SJSA1 (cell line): ENCODE measurements at regions not wholly inside any gene's neighbourhood (a gene's known extent, or its start where the extent isn't known, plus 50 kb on each side); places are given as distances from the start of the nearest gene placed in this dataset.
"Not testable (repeated sequence)": the region's sequence is repeated elsewhere in the genome, so short reads cannot be mapped to it uniquely, and the experiment has no call there.

ENCODE experiments used
- DNase-seq, 2 experiments: peaks; one replicate each; pipeline ENCODE4 v3.0.0-alpha.2; 2015 to 2020; ENCODE audit warnings: low spot score in 2 of 2, low read depth in 1 of 2
- H3K27ac ChIP-seq: fragments of 250-450 bp; sonication (Bioruptor Pico); 2 replicates; pipeline ENCODE4 v1.5.1; 2020; ENCODE audit warnings: mild to moderate bottlenecking, moderate library complexity
- H3K27me3 ChIP-seq: fragments of 250-450 bp; sonication (Bioruptor Pico); replicated peaks from 2 replicates; pipeline ENCODE4 v1.5.1; 2020; ENCODE audit warnings: mild to moderate bottlenecking, moderate library complexity
- H3K36me3 ChIP-seq: fragments of 250-450 bp; sonication (Bioruptor Pico); 2 replicates; pipeline ENCODE4 v1.5.1; 2020; ENCODE audit warnings: mild to moderate bottlenecking
- H3K4me1 ChIP-seq: fragments of 250-450 bp; sonication (Bioruptor Pico); replicated peaks from 2 replicates; pipeline ENCODE4 v1.6.1; 2021; ENCODE audit warnings: mild to moderate bottlenecking
- H3K4me3 ChIP-seq: fragments of 250-450 bp; sonication (Bioruptor Pico); 2 replicates; pipeline ENCODE4 v1.5.1; 2020; ENCODE audit warnings: mild to moderate bottlenecking
- H3K9me3 ChIP-seq: fragments of 250-450 bp; sonication (Bioruptor Pico); replicated peaks from 2 replicates; pipeline ENCODE4 v1.5.1; 2020; ENCODE audit warnings: mild to moderate bottlenecking

DNA sequence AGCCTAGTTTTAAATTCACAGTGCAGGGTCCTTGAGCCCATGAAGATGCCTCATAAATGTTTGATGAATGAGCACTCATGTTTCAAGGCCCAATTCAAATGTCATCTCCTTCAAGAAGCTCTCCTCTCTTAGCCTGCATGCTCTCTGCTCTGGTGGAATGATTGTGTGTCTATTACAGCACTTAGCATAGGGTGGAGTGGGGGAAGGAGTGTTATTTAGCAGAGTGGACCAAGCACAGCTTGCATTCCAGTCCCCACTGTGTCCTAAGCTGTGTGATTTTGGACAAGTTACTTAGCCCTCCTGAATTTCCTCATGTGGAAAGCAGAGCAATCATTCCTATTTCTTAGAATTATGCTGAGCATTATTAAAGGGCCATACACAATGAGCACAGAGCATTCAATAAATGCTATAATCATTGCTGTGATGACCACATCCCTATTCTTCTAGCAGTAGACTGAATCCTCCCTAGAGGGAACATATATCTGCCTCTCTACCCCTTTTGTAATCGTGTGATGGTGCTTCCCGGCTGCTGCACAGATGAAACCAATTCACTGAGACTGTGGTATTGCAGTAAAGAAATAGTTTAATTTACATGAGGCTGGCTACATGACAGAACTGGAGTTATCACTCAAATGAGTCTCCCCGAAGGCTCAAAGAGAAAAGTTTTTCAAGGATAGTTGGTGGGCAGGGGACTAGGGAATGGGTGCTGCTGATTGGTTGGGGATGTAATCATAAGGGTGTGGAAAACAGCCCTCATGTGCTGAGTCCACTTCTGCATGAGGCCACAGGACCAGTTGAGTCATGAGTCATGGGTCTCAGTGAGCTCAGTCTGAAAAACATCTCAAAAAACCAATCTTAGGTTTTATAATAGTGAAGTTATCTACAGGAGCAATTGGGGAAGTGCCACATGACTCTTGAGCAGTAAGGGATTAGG is 173.4 kb upstream of the NDUFV2 start:
- H3K4me1 ChIP-seq: peaks cover 8% of the 10 kb centered on the region
- peaks cover 33% of the 10 kb centered on the region for H3K9me3 ChIP-seq
- H3K36me3 ChIP-seq: no peaks in the 10 kb centered on the region
- H3K27ac ChIP-seq: no peak overlapping the region
- no peaks in the 10 kb centered on the region for H3K27me3 ChIP-seq
- no peak for DNase-seq
- no peak overlapping the region for H3K4me3 ChIP-seq

DNA sequence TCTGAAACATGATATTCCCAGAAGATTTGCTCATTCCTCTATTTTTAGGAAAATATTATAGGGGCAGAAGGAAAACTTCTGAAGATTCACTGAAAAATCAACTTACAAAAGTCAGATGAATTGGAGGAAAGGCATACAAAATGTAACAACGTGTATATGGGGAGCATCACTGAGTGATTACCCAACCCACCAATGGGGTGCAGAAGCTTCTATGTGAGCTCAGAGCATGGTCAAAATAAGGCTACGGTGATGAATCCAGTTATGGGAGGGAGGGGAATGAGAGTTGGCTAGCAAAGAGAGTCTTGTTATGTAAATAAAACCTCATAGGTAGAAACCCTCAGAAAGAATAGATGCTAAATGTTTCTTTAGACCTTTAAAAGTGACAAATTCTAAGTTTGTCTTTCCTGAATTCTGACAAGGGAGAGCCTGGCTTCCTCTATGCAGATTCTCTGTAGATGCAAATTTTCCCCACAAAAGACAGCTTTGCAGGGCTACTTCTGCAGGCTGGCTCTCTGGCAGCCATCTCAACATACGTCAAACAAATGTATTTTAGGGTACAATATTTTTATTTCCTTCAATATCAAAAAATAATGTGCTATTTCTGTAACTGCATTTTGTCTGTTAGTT is 171.4 kb upstream of the NDUFV2 start:
- H3K9me3 ChIP-seq: peaks cover 29% of the 10 kb centered on the region
- no peaks in the 10 kb centered on the region for H3K27me3 ChIP-seq
- no peak for DNase-seq
- no peak overlapping the region for H3K4me3 ChIP-seq
- no peak overlapping the region for H3K27ac ChIP-seq
- no peaks in the 10 kb centered on the region for H3K36me3 ChIP-seq
- H3K4me1 ChIP-seq: peaks cover 9% of the 10 kb centered on the region

DNA sequence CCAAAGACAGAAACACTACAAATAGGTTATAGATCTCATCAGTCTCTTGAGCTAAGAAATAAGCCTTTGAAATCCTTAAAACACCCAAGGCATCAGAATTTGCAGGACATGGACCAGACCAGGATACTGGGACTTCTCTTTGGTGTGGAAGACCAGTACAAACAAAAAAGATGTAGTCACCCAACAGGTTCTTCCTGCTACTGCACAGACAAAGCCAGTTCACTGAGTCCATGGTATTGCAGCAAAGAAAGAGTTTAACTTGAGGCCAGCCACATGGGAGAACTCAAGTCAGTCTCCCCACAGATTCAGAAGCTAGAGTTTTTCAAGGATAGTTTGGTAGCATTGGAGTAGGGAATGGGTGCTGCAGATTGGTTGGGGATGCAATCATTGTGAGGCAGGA is 169.6 kb upstream of the NDUFV2 start:
- Histone ChIP-seq H3K4me1 (peaks cover 13% of the 10 kb centered on the region), H3K27ac (no peak overlapping the region), H3K9me3 (peaks cover 21% of the 10 kb centered on the region), H3K27me3 (no peaks in the 10 kb centered on the region), H3K36me3 (no peaks in the 10 kb centered on the region), H3K4me3 (no peak overlapping the region)
- DNase-seq: no peak

DNA sequence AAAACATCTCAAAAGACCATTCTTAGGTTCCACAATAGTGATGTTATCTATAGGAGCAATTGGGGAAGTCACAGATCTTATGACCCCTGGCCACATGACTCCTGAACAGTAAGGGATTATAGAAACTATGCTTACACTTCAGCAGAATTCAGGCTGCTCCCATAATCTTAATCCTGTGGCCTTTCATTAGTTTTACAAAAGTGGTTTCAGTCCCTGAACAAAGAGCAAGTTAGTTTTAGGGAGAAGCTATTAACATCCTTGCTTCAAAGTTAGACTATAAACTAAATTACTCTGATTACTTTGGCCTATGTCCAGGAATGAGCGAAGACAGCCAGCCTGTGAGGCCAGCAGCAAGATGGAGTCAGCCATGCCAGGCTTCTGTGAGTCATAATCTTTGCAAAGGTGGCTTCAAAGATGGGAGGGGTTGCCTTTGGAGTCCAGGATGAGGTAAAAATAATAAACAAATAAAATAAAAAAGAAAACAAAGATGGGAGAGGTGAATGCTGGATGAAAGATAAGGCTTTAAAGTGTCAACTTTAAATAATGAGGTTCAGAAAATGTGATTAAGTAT is 168.7 kb upstream of the NDUFV2 start:
- peaks cover 21% of the 10 kb centered on the region for H3K9me3 ChIP-seq
- DNase-seq: peak in 1 of 2 experiments; percentile 23
- H3K27me3 ChIP-seq: no peaks in the 10 kb centered on the region
- no peaks in the 10 kb centered on the region for H3K36me3 ChIP-seq
- peaks cover 13% of the 10 kb centered on the region for H3K4me1 ChIP-seq
- H3K4me3 ChIP-seq: no peak overlapping the region
- no peak overlapping the region for H3K27ac ChIP-seq

DNA sequence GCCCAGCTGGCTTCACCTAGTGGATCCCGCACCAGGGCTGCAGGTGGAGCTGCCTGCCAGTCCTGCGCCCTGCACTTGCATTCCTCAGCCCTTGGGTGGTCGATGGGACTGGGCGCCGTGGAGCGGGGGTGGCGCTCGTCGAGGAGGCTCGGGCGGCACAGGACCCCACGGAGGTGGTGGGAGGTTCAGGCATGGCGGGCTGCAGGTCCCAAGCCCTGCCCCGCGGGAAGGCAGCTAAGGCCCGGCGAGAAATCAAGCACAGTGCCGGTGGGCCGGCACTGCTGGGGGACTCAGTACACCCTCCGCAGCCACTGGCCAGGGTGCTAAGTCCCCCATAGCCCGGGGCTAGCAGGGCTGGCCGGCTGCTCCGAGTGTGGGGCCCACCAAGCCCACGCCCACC is 167.2 kb upstream of the NDUFV2 start:
- H3K27me3 ChIP-seq, DNase-seq, H3K4me3 ChIP-seq, H3K27ac ChIP-seq, H3K36me3 ChIP-seq: not testable (repeated sequence)
- peaks cover 14% of the 10 kb centered on the region for H3K9me3 ChIP-seq
- H3K4me1 ChIP-seq: peaks cover 13% of the 10 kb centered on the region

DNA sequence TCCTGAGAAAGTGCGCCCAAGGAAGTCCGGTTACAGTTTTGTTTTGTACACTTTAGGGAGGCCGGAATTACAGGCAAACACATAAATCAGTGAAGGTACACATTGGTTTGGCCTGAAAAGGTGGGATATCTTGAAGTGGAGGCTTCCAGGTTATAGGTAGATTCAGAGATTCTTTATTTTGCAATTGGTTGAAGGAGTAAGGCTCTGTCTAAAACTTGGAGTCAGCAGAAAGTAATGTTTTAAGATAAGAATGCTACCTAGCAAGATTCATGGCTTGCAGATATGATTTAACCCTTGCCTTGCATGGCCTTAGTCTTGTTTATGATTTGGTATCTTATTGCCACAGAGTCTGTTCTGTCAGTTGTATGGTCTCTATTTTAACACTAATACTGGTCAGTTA is 165.9 kb upstream of the NDUFV2 start:
- no peak overlapping the region for H3K4me3 ChIP-seq
- H3K27ac ChIP-seq: no peak overlapping the region
- peaks cover 14% of the 10 kb centered on the region for H3K9me3 ChIP-seq
- H3K4me1 ChIP-seq: peaks cover 13% of the 10 kb centered on the region
- DNase-seq: no peak
- no peaks in the 10 kb centered on the region for H3K27me3 ChIP-seq
- H3K36me3 ChIP-seq: no peaks in the 10 kb centered on the region

DNA sequence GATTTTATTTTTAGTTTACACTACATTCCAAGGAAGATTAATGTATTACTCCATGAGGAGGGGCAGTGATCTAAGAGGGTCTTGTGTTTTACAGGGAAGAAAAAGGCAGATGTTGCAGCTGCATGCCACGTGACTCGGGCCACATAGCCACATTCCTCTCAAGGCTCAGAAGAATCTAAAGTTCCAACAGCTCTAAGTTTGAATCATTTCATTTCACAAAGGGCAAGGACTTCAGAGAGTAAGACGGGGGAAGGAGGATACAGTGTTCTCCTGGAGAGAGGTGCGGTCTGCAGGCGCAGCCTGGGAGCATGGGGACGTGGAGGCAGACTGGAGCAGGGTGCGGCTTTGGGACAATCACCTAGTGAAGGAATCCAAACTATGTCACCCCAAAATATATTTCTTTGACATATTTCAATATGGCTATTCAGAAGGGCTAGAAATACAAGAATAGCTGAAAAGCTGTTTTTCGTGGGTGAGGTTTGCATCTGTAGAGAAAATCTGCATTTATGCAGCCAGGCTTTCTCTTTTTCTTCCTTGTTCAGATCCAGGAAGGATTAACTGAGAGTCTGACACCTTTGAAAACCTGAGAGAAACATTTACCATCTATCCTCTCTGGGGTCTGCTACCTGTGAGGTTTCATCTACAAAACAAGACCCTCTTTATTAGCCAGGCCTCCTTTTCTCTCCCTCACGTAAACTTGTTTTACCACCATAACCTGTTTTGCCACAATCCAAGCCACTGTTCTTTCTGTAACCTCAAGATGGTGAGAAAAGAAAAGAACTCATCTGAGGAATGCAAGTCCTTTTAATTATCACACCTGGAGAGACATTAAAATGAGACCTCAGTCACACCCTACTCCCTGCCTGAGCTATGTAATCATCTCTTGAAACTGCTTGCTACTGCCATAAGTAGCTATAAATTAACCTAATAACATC is 165.1 kb upstream of the NDUFV2 start:
- DNase-seq: no peak
- Histone ChIP-seq H3K27me3 (no peaks in the 10 kb centered on the region), H3K36me3 (no peaks in the 10 kb centered on the region), H3K27ac (no peak overlapping the region), H3K4me1 (peaks cover 20% of the 10 kb centered on the region), H3K4me3 (no peak overlapping the region), H3K9me3 (peaks cover 11% of the 10 kb centered on the region)

DNA sequence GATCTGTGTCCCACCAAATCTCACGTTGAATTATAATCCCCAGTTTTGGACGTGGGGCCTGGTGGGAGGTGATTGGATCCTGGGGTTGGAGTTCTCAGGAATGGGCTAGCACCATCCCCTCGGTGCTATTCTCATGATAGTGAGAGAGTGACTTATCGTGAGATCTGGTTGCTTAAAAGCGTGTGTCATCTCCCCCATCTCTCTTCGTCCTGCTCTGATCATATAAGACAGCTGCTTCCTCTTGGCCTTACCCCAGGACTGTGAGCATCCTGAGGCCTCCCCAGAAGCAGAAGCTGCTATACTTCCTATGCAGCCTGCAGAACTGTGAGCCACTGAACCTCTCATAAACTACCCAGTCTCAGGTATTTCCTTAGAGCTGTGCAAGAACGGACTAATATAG is 163.7 kb upstream of the NDUFV2 start:
- DNase-seq: no peak
- Histone ChIP-seq H3K4me1 (peaks cover 27% of the 10 kb centered on the region), H3K4me3 (no peak overlapping the region), H3K9me3 (no peaks in the 10 kb centered on the region; the same call in 1 of the 2 replicates), H3K36me3 (no peaks in the 10 kb centered on the region), H3K27me3 (no peaks in the 10 kb centered on the region), H3K27ac (no peak overlapping the region)

DNA sequence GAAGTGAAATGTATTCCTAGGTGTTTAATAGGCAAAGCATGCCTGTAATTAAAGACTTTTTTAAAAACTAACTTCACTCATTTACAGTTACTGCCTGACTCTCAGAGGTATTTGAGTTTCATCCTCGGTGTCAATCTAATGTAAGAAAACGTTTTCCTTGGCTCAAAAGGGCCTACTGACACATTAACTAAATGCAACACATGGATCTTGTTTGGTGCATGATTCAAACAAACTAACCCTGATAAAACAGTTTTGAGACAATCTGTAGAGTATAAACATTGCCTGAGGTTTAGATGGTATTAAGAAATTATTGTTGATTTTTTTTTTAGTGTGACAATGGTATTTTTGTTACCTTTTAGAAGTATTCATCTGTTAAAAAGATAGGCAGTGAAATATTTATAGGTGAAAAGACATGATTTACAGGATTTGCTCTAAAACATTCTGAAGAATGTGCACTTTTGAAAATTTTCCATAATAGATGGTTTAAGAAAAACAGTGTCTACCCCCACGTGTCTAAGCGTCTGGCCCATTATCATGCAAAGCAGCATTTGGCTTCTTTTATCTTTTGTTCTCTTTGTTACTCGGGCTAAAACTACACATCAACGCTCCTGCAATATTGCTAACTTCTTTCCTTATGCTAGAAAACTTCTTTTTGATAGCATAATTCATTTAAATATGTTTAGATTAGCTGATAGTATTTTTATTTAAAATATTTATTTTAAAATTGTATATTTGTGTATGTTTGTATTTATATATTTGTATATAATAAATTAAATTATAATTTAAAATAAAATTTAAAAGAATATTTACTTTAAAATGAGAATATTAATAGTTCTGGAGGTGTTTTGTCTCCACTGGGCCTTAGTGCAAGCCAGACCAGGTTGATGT is 160.2 kb upstream of the NDUFV2 start:
- peaks cover 10% of the 10 kb centered on the region for H3K9me3 ChIP-seq
- no peaks in the 10 kb centered on the region for H3K36me3 ChIP-seq
- DNase-seq: no peak
- H3K27ac ChIP-seq: peak overlapping the region; percentile 31; the same call in 1 of the 2 replicates
- peaks cover 54% of the 10 kb centered on the region for H3K4me1 ChIP-seq
- no peak overlapping the region for H3K4me3 ChIP-seq
- H3K27me3 ChIP-seq: no peaks in the 10 kb centered on the region

DNA sequence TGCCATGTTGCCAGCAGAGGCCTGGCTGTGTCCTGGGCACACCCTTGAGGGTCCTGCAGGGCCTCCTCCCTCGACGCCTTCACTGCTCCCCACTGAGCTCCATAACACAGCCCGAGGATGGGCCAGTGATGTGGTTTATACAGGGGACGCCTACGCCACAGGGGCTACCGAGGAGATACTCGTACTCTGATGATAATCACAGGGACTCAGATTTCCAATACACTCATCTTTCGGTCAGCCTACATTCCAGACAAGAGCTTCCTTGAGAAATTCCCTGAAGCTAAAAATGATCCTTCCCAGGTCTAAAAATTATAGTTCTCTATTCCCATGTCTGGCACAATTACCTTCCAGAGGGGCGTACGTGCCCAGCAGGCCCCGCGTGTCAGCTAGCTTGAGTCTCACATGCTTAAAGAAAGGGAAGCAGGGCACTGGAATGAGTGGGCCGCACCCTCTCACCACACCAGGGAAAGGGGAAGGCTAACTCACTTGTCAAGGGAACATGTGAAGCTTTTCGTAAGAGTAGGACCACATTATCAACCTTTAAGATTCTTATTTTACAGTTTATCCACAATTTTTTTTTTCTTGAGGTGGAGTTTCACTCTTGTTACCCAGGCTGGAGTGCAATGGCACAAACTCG is 159.5 kb upstream of the NDUFV2 start:
- 0 out of 2 replicates have a peak overlapping the region, but pooled peaks have one; percentile 94 for H3K27ac ChIP-seq

DNA sequence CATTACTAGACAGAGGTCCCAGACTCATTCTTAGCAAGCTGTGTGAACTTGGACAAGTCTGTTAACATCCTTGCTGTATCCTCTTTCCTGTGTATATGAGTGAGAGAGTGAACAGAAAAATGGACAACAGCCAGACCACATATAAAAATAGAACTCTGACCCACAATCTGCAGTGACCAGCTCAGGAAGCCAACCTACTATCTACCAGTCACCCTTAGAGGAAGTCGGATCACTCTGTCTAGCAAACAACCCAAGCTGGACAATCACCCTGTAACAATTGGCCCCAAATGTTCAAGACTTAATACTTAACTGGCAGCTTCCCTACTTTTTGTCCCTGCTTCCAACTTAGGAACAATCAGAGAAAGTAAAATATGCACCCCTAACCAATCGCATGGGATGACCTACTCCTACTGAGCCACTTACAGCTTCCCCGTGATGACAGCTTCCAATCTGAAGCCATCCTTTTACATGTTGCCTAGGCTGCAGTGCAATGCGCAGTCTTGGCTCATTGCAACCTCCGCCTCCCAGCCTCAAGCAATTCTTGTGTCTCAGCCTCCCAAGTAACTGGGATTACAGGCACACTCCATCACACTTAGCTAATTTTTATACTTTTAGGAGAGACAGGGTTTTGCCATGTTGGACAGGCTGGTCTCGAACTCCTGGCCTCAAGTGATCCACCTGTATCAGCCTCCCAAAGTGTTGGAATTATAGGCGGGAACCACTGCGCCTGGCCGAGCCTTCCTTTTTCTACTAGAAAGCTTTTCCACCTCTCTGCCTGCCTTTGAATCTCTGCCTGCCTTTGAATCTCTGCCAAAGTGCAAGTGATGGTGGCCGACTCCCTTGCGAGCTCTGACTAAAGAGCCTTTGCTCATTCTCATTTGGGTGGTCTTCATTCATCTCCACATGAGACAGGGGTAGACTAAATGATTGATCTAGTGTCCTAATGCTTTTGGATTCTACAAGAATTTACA is 158.3 kb upstream of the NDUFV2 start:
- Histone ChIP-seq H3K4me3 (no peak overlapping the region), H3K27ac (peak overlapping the region; percentile 94), H3K9me3 (peaks cover 10% of the 10 kb centered on the region), H3K36me3 (no peaks in the 10 kb centered on the region), H3K27me3 (no peaks in the 10 kb centered on the region), H3K4me1 (peaks cover 70% of the 10 kb centered on the region)
- DNase-seq: peak in 1 of 2 experiments; percentile 75

More for the DNA sequence above, 159.5 kb upstream of the NDUFV2 start:
- Histone ChIP-seq H3K4me3 (no peak overlapping the region), H3K36me3 (no peaks in the 10 kb centered on the region), H3K4me1 (peaks cover 58% of the 10 kb centered on the region), H3K9me3 (peaks cover 10% of the 10 kb centered on the region), H3K27me3 (no peaks in the 10 kb centered on the region)
- DNase-seq: no peak
